Right kidney (tissue), 1 donor: ENCODE measurements at regions not wholly inside any gene's neighbourhood (a gene's known extent, or its start where the extent isn't known, plus 50 kb on each side); places are given as distances from the start of the nearest gene placed in this dataset.

ENCODE experiments used
- DNase-seq: peaks from one replicate; pipeline ENCODE4 v3.0.0-alpha.2; 2016

DNA sequence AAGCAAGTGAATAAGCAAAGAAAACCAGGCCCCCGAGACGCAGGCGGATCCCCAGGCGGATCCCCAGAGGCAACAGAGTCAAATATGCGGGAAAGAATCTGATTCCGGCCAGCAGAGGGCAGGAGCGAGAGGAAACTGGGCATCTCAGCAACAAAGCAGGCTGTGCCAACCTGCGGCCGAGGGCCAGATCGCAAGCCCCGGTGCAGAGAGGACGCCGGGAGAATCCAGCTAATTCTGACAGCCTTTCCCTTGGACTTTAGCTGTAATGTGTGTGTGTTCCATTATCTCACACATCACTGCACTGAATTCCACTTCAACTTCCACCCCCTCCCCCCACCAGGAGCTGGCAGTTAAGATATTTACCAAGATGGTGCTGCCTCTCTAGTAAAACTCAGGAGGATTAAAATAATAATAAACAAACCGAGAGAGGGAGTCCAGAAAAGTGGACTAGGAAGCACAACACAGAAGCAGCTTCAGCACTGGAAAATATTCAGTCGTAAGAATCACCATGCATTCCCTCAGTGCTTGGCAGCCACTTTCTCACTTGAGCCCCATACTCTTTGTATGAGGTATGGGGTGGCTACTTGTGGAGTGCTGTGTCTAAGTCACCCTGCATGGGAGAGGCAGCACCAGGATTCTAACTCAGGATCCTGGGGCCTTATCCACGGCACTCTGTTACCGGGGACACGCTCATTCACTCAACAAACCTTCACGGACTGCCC lies 66.2 kb upstream of the SNX9 start:
- DNase-seq: peak; percentile 77

DNA sequence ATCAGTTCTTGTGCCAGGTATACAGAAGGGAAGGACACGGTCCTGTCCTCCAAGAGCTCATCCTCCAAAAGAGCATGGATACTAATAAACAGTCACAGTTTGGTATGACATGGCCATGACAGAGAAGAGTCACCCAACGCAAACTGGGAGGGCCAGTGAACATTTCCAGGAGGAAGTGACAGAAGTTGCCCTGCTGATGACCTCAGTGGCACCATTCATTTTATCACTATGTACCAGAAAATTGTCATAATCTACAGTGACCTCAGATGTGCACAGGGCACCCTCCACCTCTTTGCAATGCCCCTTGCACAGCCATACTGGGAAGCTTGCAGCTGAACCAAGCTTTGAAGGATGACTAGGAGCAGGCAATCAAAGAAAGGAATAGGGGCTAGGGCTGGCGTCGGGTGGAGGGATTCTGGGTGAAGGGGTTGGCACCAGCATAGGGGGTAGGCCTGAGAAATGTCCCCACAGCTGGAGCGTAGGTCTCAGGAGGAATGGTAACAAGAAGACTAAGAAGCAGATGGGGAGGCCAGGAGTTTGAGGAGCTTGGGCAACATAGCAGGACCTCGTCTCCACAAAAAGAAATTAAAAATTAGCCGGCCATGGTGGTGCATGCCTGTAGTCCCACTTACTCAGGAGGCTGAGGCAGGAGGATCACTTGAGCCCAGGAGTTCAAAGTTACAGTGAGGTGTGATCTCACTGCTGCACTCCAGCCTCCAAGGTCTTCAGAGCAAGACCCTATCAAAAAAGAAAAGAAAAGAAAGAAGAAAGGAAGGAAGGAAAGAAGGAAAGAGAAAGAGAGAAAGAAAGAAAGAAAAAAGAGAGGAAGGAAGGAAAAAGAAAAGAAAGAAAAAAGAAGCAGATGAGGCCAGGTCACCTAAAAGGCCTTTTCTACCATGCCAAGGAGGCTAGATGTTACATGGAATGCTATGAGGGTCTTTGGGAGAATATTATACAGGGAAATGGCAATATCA lies 65.3 kb upstream of the SNX9 start:
- no peak for DNase-seq

DNA sequence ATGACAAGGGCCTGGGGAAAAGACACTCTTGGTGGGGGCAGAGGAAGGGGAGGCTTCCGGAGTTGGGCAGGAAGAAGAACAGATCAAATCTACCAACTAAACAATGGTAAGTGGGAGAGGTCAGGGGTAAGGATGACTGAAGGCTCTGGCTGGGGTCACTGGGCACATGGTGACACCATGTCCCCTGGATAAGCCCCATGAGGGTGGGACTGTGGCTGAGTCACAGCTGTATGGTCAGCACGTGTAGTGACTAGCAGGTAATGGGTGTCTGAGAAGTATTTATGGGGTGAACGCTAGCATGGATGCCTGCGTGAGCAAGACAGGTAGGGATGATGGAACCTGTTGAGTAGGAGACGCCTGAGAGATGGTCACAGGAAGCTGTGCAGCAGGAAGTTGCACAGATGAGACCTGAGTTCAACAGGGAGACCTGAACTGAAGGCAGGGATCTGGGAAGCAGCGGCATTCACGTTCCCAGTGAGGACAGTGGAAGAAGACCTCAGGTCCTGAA lies 64.5 kb upstream of the SNX9 start:
- no peak for DNase-seq

DNA sequence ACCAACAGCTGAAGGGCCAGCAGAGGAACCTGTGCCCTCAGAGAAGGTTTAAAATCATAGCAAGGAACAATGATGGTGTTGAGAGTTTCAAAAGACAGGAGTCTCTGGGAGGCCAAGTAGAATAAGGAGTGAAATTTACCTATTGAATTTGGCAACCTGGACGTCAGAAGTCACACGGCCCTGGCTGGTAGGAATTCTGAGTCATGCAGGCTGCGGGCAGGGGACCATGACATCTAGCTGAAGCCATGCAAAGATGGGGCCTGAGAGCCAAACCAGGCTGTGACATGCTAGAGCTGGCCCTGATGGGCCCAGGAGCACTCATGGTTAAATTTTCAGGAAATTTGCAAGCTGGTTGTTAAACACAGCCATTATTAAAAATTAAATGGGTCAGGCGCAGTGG lies 64.0 kb upstream of the SNX9 start:
- no peak for DNase-seq

DNA sequence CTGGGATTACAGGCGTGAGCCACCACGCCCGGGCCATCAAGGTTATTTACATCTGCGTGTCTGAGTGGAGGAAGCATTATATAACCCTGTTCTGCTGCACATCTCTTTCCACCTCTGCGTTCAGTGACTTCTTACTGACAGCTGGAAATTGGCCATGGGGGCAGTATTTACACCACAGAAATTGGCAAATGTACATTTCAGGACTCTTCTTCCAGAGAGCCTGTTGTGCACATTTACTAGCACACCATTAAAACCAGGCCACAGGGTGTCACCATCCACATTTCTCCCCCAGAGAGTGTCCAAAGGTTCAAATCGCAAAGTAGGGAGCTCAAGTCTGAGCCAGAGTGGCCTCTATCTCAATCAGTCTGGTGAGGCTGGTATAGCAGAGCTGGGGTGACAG lies 62.9 kb upstream of the SNX9 start:
- DNase-seq: no peak

DNA sequence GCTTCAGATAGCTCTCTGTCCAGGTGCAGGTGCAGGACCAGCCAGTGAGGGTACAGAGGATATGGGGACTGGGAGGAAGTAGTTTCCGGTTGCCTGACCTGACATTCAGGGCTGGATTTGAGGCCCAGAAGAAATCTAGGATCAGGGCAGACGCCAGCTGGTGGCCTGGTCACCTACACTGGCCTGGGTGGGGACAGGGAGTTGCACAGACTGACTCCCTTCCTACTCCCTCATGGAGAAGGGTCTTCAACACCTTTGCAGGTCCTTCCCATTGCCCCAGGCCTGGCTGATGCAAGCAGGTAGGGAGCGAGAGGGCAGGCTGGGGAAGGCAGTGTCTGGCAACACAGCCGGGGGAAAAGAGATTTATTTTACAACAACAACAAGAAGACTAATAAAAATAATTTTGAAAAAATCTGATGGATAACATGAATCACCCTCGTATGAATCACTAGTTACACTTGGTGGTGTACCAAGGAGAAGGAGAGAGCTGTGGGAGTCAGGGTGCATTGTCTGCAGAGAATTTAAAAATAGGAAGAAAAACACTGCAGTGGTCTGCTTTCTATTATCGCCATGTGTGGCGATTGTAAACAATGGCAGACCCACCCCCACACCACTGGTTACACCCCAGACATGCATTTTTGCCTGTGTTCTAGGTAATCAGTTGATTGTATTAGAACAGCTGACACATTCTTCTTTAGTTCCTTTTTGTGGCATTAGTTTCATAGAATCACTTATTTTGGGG lies 62.3 kb upstream of the SNX9 start:
- no peak for DNase-seq

DNA sequence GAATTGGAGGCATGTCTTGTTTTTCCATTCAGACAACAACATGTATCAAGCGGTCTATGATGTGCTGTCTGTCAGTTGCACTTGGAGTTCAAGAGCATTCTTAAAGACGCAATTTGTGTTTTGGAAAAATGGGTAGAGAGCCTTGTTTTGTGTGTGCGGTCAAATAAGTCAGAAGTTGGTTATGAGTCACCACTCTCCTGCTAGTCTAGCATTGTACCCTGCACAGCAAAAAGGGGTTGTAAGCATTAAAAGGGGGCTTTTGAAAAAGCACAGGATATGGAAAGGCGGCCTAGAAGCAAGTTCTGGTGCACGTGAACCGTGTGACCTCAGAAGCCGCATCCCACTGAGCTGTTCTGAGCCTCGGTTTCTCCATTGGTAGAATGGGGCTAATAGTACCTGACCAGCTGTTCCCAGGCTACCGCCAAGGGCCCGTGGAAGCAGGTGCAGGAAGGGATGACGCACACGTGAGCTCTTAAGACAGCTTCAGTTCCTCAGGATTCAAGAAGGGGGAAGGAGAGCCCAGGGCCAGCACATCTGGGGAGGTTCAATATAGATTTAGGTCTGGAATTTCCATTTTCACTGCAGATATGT lies 61.6 kb upstream of the SNX9 start:
- no peak for DNase-seq

DNA sequence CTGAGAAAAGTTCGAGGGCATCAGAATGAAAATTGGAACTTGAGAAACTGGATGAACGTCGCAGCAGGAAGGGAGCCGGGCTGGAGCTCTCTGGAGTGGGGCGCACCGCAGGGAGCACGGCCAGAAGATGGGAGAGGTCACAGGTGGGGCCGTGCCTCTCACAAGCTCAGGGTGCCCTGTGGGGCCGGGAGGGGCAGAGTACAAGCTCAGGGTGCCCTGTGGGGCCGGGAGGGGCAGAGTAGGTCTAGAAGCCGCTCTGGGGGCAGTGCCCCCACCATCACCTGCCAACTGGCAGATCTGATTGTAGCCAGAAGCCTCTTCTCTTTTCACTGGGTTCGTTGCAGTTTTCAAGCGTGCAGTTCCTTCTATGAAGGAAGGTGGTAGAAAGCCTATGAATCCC lies 61.1 kb upstream of the SNX9 start:
- no peak for DNase-seq

DNA sequence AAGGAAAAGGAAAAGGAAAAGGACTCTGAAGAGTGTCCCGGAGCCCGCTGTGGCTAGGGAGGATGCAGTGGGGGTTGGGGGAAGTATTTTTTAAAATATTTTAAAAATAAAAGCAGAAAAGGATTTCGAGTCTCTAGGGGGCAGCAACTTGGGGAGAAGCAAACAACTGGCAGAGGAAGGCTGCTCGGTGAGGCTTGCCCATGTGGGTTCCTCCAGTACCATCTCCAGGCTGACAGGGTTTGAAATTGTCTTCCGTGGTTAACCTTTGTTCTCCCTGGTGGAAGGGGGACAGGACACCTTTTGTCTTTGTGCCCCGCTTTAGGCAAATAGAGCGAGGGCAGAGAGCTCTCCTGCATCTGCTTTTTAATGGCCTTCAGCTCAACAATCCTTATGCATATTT lies 60.4 kb upstream of the SNX9 start:
- DNase-seq: no peak

DNA sequence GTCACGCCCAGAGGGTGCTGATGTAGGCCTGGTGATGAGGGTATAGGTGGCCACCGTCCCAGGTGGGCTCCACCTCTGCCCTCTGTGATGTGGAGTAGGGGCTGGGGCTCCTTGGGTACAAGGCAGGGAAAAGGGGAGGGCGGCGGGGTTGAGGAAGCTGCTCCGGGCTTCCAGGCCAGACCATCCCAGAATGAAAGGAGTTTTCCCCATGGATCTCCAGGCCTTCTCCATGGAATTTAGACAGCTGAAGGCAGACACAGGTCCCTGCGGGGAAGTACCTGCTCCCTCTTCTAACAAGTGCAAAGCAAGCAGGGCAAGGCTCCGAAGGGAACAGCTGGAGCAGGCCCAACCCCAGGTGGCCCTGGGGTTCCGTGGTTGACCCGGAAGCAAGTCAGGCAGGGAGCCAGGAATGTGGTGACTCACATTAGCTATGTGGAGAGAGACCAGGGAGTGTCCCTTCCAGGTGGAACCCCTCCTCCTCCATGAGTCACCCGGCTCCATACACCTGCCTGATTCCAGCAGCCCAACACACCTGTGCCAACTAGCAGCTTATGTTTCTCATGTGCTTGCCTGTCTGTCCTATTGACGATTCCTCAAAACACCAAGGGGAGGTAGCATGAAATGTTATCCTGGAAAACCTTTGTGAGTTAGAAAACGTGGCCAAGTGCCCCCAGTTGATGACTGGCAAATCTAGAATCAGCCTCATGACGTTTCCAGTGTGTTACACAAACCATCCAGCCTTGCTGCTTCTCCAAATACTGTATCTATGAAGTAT lies 59.7 kb upstream of the SNX9 start:
- DNase-seq: peak; percentile 60

DNA sequence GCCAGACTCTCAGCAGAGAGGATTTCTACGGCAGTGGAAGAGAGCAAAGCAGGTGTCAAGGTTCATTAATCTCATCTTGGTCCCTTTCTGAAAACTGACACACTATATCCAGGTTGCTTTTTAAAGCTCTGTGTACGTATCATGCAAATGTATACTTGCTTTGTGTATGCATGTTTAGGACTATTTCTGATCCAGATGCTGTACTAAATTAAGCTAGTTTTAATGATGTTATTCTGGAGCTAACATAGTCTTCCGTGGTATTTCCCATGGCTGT lies 59.2 kb upstream of the SNX9 start:
- no peak for DNase-seq

DNA sequence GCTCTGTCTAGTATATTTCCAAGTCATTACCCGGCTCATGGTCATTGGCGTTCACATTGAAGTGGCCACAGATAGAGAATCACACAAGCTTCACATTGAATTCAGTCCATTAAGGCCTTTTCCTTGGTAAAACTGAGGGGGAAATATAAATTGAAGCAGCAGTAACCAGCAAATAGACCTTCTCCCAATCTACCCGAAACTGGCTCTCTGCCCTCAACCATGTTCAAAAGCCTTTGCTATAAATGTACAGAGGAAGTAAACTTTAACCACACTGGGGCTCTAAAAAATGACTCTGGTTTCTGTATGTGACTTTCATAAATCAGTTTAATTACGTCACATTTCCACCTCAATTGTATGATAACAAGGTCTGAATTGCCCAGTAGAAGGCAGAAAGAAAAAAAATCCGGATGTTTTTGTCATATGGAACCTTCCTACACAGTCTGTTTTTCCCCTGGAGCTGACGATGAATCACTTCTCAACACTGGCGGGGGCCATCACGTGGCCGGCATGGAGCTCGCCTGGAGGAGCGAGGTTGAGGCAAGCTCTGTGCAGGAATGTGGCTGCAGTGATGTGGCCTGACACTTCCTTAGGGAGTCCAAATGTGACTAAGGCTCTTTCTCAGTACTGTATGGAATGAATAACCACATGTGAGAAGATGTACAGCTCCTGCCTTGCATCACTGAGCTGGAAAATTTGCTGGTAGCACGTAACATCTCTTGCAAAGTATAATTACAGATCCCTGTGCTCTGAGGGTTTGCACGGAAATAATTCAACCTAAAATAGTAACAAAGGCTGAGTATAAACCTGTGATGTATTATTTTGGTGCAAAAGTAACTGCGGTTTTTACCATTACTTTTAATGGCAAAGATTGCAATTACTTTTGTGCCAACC lies 58.6 kb upstream of the SNX9 start:
- peak; percentile 70 for DNase-seq

DNA sequence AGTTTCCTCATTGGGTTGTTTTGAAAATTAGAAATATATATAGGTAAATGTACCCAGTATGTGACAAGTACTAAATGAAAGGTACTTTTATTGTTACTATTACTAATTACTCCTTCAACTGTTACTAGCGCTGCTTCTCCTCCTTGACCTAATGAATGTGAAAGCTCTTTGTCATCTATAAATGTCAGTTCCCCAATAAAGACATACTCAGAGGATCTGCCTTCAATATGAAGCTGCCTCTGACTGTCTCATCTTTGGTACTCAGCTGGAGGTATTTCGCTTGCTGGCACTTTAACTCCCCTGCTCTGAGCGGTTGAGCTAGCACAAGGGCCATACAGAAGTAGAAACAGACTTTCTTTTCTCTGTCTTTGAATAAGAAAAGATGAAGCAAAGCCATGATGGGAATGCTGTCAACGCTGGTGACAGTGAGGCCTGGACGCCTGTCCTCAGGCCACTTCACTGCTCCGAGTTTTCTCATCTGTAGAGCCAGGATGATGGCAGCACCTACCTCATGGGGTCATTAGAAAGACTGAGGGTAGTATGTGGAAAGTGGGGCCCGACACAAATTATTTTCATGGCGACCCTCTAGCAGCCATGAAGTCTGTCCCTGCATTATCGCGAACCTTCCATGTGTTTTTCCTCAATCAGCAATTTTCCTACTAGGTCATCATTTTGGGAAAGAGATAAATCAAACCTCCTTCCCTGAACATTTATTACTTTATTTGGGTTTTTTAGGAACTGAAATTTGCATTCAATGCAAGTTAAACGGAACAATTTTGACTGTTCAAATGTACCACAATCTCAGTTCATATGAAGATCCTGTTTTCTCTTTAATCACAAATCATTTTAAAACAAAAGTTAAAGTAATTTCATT lies 55.9 kb upstream of the SNX9 start:
- no peak for DNase-seq

DNA sequence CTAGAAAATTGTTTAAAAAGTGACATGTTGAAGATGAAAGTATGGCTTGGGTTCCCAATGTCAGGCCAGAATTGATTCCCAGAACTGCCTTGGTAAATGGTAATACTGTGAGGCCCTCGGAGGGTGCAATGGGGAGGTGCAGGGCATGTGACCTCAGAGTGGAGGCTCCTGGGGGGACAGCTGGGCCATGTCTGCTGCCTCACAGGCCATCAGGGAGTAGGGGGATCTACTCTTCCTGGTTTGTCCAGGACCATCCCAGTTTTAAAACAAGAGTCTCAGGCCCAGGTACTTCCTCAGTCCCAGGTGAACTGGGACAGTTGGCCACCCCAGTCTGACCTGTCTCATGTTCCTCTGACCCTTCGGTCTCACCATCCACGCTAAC lies 55.3 kb upstream of the SNX9 start:
- DNase-seq: no peak

DNA sequence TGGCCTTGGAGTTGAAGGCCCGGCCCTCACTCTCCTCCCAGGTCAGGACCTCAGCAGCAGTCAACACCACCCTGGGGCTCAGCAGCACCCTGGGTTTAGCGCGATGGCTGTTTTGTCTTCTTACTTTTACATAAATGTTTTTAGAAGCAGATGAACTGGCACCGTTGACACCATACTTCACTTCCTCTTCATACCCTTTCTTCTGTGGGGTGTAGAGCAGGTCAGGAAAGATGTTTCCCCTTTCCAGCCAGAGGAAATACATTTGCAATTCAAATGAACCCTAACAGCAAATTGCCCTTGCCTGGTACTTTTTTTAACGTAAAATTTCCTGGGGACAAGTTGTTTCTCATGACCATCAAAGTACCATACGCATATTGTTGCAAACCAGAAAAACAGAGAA lies 54.7 kb upstream of the SNX9 start:
- no peak for DNase-seq

DNA sequence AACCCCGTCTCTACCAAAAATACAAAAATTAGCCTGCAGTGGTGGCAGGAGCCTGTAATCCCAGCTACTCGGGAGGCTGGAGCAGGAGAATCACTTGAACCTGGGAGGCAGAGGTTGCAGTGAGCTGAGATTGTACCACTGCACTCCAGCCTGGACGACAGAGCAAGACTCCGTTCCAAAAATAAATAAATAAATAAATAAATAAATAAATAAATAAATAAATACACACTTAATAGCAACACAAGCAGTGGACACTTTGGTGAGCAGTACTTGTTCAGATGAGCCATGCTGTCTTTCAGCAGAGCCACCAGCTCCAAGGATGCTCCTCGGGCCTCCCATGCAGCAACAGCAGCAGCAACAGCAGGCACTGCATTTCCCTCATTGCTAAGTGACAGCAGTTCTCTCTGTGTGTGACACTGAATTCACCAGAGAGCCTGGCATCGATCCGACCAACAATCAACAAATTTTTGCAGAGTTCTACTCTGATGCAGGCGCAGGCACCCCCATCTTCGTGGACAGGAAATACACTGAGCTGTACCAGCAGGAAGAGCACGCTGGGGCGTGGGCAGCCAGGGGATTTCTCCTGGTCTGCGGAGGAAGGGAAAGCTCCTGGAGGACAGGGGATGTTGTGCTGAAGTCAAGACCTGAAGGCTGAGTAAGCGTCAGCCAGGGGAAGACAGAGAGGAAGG lies 54.0 kb upstream of the SNX9 start:
- no peak for DNase-seq

DNA sequence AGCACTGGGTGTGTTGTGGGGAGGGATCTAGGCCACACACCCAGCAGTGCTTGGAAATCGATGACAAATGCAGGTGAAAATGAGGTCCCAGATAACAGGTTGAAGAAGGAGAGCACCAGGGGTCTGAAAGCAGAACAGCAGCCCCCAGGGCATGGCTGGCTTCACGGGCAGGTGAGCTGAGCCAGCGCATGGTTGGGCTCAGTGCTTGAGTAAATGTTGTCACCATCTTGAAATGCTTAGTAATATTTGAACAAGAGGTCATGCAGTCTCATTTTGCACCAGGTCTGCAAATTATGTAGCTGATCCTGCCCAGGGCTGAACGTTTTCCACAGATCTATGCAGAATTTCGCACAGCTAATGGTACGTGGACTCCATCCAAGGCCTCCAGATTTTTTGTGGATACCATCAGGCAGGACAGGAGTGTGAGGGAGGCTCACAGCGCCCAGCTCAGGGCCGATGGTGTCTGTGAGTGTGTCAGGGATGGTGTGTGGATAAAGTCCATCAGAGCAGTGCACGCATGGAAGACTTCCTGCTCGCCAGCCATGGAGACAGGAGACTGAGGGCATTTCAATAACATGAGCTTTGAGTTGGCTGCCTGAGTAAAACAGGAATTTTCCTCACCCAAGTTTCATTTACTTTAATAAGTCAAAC lies 53.1 kb upstream of the SNX9 start:
- peak; percentile 36 for DNase-seq

DNA sequence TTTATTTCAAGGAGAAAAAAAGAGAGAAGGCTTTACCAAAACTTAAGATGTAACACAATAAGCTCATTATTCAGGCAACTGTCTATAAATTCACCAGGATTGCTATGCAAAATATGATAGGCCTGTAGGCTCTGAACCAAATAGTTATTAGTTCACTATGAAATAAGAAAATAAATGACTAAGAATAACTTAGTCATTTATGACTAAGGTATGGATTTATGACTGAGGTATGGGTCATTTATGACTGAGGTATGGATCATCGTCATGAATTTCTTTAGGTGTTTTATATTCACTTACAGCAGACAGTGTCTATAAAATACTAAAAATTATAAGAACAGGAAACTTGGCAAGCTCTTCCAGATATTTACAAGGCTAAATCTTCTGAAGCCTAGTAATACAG lies 52.1 kb upstream of the SNX9 start:
- no peak for DNase-seq

DNA sequence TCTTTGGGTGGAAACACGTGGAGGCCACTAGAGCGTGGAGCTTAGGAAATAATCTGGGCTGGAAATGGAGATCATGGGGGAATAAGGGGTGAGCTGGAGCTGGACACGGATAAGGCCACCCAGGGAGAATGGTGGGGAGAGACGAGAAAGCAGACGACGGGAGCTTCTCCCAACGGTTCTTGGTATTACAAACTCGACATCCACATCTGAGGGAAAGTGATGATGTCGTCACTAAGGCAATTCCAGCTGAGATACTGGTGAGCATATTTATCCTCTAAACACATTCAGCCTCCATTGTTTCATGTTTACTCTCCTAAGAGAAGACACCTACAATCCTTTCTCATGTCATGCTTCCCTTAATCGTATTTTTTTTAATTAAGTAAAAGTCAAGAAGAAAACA lies 50.2 kb upstream of the SNX9 start:
- no peak for DNase-seq
